Stimulated activated CD8-positive, alpha-beta memory T cell treated with anti-CD3 and anti-CD28 coated beads, Interleukin-4, amount 100 ng/mL, for 24 hours (primary cell): ENCODE measurements at regions not wholly inside any gene's neighbourhood (a gene's known extent, or its start where the extent isn't known, plus 50 kb on each side); places are given as distances from the start of the nearest gene placed in this dataset.
"Not testable (repeated sequence)": the region's sequence is repeated elsewhere in the genome, so short reads cannot be mapped to it uniquely, and the experiment has no call there.

ENCODE experiments used
- DNase-seq: peaks from one replicate; pipeline ENCODE4 v3.0.0-alpha.2; 2020; ENCODE audit warnings: low read depth

- no peak for DNase-seq
Measured at GRCh38 chr4:55028196-55028595, 97.2 kb downstream of the KDR start.

DNA sequence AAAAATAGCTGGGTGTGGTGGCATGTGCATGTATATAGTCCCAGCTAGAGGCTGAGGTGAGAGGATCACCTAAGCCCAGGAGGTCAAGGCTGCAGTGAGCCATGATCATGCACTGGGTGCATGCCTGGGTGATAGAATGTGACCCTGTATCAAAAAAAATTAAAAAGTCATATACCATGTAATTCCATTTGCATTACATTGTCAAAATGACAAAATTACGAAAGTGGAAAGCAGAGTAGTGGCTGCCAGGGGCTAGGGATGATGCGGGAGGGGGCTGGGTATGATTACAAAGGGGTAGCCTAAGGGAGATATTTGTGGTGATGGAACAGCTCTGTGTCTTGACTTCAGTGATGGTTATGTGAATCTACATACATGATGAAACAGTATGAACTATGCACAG lies 97.8 kb downstream of the KDR start:
- DNase-seq = no peak

DNA sequence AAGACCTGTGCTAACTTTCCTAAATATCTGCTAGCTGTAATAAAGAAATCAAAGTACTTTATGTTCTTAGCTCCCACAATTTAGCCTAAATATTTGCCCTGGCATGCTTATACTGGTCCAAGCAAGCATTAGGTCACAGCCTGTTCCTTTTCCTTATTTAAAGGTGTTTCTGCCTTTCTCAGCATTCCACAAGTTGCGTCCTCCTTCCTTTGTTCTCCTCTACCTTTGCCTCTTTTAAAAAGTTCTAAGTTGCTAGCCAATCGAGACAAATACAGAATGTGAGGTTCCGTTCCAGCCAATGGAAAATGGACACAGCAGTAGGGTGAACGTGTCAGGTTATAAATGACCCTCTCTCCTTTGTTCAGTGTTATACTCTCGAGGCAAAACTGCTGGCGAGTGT lies 99.9 kb downstream of the KDR start:
- DNase-seq = not testable (repeated sequence)

DNA sequence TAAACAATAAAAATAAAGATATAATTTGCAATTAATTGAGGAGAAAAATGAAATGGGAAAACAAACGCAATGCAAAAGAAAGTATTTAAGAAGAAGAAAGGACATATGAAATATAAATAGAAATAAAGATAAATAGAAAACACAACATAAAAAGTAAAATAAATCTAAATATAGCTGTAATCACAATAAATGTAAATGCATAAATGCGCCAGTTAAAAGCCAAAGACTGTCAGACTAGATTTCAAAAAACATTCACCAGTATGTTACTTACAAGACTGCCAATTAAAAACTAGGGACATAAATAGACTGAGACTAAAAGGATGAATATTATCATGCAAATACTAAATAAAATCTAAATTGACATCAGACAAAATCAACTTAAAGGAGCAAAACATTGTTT lies 102.4 kb downstream of the KDR start:
- DNase-seq = no peak

DNA sequence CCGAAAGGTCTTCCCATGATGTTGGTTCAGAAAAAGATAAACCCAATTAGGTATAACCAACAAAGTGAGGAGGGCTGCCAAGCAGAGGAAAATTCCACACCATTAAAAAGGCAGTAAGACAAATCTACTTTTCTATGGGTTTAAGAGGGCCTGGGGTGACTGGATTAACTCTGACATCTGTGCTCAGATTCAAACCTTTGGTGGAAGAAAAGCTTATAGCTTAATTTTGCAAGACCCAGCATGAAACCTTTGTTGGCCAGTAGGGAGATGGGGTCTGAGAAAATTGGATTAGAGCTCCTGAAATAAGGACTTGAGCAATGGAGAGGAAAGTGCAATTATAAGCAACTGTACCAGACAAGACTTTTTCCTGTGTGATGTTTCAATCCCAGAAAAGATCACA lies 104.2 kb downstream of the KDR start:
- DNase-seq = no peak

DNA sequence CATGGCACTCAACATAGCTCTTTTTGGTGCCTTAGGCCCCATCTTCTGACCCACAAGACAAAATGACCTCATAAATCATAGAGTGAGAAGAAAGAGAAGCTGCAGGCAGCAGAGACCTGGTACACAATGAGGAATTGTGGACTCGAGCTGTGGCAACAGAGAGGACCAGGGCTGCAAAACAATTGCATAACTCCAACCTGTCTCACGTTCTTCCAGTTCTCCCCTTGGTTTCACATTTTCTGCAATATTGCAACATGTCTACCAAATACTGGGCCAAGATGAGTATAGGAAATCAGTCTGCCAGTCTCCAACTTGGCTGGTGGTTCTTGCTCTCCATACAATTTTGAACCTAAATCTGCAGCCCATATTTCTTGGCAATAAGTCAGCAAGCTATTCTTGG lies 105.3 kb downstream of the KDR start:
- no peak for DNase-seq

- no peak for DNase-seq
Measured at GRCh38 chr4:55018978-55019377, 106.4 kb downstream of the KDR start.

DNA sequence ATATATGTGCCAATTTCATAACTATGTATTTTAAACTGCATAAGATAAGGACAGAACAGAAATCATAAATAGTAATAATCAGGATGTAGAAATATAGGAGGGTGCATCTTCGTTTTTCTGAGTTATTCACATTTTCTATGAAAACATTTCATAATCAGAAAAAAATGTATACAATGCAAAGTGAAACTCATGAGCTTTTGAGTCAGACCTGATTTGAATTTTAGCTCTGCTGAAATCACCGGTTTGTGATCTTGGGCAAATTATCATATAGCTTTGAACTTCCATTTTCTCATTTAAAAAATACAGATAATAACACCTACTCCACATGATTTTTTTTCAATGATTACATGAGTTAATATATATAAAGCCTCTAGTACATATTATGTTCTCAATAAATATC lies 106.9 kb downstream of the KDR start:
- no peak for DNase-seq

GRCh38 chr4:55017406-55017805 lies 108.0 kb downstream of the KDR start:
- DNase-seq = no peak

GRCh38 chr4:55016131-55016530 lies 109.3 kb downstream of the KDR start:
- DNase-seq = no peak

DNA sequence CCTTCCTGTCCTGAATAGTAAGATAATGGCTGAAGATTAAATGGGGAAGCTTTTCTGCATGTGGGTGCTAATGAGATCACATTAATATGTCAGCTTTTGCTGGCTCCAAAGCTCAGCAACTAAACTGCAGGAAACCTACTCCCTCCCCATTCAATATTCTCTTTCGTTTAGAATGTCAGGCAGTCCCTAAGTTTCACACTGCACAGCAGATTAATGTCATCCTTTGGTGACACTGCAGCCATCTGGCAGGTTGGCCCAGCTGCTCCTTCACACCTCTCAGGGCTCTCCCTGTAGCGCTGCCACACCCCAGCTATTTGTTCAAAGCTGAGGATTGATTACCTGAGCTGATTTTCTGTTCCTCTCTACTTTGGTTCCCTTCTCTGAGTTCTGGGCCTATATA lies 110.5 kb downstream of the KDR start:
- no peak for DNase-seq

GRCh38 chr4:55013431-55013955 lies 111.9 kb downstream of the KDR start:
- DNase-seq = no peak

- no peak for DNase-seq
Measured at GRCh38 chr4:55012363-55013230, 112.8 kb downstream of the KDR start.

- no peak for DNase-seq
Measured at GRCh38 chr4:55011761-55012160, 113.6 kb downstream of the KDR start.

DNA sequence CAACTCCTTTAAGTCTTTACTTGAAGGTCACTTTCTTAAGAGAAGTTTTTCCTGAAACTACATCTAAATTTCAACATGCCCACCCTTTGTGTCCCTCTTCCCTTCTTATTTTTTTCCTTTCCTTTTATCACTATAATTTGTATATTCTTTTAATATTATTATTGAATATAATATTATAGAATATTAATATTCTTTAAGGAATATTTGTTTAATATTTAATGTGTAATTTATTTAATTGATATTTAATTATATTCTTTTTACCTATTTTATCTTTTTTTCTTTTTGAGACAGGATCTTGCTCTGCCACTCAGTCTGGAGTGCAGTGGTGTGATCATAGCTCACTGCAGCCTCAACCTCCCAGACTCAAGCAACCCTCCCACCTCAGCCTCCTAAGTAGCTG lies 114.8 kb downstream of the KDR start:
- no peak for DNase-seq

DNA sequence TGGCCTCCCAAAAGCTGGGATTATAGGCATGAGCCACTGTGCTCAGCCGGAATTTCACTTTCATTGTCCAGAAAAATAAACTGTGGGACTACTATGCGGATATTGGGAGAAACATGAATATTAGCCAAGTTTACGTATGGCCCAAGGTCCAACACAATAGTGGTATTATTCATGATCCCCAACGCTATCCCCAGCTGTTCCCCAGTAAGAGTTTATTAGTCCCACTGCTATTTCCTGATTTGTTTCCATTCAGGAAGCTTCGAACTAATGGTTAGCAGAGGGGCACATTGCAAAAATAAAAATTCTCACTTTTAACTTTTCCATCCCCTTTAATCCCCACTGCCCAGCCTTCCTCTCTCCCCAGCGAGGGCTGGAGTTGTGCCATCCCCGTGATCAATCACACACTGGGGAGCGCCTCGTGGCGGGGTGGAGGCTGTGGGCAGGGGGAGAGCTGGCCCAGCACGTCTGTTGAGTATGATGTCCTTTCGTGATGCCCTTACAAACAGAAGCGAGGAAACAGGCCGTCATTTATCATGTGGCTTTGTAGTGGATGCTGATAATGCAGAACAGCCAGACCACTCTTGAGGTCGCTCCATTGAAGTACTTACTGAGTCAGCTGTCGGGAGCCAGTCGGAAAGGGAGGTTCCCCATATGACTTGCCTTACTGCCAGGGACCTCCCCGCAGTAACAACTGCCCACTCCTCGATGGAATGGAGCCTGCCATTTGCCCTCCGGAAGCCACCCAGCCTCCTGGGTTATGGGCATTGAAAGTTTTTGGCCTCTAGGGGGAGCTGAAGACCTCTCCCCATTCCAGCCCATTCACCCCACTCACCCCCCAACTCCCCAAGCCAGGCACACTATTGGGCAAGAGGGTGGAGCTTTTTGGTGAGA lies 117.0 kb downstream of the KDR start:
- DNase-seq = no peak

DNA sequence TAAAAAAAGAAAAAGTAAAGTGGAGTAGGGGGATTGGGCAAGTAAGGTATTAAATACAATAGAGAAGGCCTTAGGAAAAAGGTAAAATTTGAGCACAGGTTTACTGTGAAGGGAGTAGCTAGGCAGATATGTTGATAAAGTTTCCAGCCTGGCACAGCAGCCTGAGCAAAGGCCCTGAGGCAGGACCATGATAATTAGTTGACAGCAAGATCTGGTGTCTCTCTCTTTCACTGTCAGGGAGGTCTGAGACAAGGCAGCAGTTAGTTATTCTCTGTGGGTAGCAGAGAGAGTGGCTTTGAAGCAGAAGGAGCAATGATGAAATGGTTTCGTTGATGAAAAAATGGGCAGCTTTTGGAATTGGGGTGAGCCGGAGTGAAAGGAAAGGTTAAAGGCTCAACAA lies 119.5 kb downstream of the KDR start:
- no peak for DNase-seq

GRCh38 chr4:55004831-55005230 lies 120.6 kb downstream of the KDR start:
- DNase-seq = no peak

DNA sequence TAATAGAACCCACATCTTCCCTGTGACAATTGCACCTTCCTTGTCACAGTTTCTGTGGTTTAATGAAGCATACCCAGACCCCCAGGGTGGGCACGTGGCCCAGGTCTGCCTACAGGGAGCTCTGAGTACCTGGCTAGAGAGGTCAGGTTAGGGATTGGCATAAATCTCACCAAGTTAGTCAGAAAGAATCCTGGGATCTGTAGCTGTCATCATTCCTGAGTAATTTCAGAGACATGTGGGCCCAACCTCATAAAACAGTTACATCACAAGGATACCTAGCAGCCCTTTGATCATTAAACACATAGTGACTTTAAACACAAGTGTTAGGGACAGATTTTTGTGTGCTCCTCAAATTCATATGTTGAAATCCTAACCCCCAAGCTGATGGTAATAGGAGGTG lies 123.0 kb downstream of the KDR start:
- DNase-seq = no peak

- DNase-seq = no peak
Measured at GRCh38 chr4:55001538-55001937, 123.9 kb downstream of the KDR start.

GRCh38 chr4:54999003-54999402 lies 126.4 kb downstream of the KDR start:
- DNase-seq = no peak

DNA sequence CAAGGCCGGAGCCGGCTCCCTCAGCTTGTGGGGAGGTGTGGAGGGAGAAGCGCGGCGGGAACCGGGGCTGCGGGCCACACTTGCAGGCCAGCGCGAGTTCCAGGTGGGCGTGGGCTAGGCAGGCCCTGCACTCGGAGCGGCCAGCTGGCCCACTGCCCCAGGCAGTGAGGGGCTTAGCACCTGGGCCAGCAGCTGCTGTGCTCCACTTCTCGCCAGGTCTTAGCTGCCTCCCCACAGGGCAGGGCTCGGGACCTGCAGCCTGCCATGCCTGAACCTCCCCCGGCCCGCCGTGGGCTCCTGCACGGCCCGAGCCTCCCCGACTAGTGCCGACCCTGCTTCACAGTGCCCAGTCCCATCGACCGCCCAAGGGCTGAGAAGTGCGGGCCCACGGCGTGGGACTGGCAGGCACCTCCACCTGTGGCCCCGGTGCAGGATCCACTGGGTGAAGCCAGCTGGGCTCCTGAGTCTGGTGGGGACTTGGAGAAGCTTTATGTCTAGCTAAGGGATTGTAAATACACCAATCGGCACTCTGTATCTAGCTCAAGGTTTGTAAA lies 131.8 kb downstream of the KDR start:
- DNase-seq = not testable (repeated sequence)

GRCh38 chr4:54992266-54992665 lies 133.1 kb downstream of the KDR start:
- DNase-seq = no peak
